ENCODE measurements at regions not wholly inside any gene's neighbourhood (a gene's known extent, or its start where the extent isn't known, plus 50 kb on each side); places are given as distances from the start of the nearest gene placed in this dataset.

- H3K9me3 ChIP-seq: no peaks in the 10 kb centered on the region
- H3K4me1 ChIP-seq (ENCODE audit: control insufficient read depth in 1 of 2, insufficient read depth in 1 of 2, low read depth in 1 of 2, low read length in 1 of 2): no peaks in the 10 kb centered on the region
- H3K27ac ChIP-seq: no peak overlapping the region
- H3K36me3 ChIP-seq: no peaks in the 10 kb centered on the region
- no peaks in the 10 kb centered on the region for H3K27me3 ChIP-seq
- no peak overlapping the region for H3K4me3 ChIP-seq (ENCODE audit: low read depth in 1 of 2, low read length in 1 of 2)
- TF ChIP-seq CTCF (IDR thresholded peaks at IDR 0.05): no peak
Measured at GRCh38 chr13:74299721-74300120, 165.5 kb upstream of the KLF12 start.

- Histone ChIP-seq H3K4me3 (ENCODE audit: low read depth in 1 of 2, low read length in 1 of 2) (no peak overlapping the region), H3K9me3 (no peaks in the 10 kb centered on the region), H3K27me3 (no peaks in the 10 kb centered on the region), H3K27ac (no peak overlapping the region), H3K36me3 (no peaks in the 10 kb centered on the region), H3K4me1 (ENCODE audit: control insufficient read depth in 1 of 2, insufficient read depth in 1 of 2, low read depth in 1 of 2, low read length in 1 of 2) (no peaks in the 10 kb centered on the region)
- no peak for TF ChIP-seq CTCF (IDR thresholded peaks at IDR 0.05)
Measured at GRCh38 chr13:74298923-74299322, 164.7 kb upstream of the KLF12 start.

GRCh38 chr13:74289861-74290773, 155.9 kb upstream of the KLF12 start:
- no peaks in the 10 kb centered on the region for H3K9me3 ChIP-seq
- H3K36me3 ChIP-seq: no peaks in the 10 kb centered on the region
- TF ChIP-seq CTCF (IDR thresholded peaks at IDR 0.05): no peak
- peaks cover 45% of the 10 kb centered on the region for H3K27me3 ChIP-seq
- H3K4me3 ChIP-seq (ENCODE audit: low read depth in 1 of 2, low read length in 1 of 2): no peak overlapping the region
- no peak overlapping the region for H3K27ac ChIP-seq
- no peaks in the 10 kb centered on the region for H3K4me1 ChIP-seq (ENCODE audit: control insufficient read depth in 1 of 2, insufficient read depth in 1 of 2, low read depth in 1 of 2, low read length in 1 of 2)

- no peak for TF ChIP-seq CTCF (IDR thresholded peaks at IDR 0.05)
- no peaks in the 10 kb centered on the region for H3K9me3 ChIP-seq
- H3K27me3 ChIP-seq: peaks cover 45% of the 10 kb centered on the region
- H3K4me3 ChIP-seq (ENCODE audit: low read depth in 1 of 2, low read length in 1 of 2): no peak overlapping the region
- H3K36me3 ChIP-seq: no peaks in the 10 kb centered on the region
- H3K27ac ChIP-seq: no peak overlapping the region
- H3K4me1 ChIP-seq (ENCODE audit: control insufficient read depth in 1 of 2, insufficient read depth in 1 of 2, low read depth in 1 of 2, low read length in 1 of 2): no peaks in the 10 kb centered on the region
Measured at GRCh38 chr13:74289107-74289506, 154.9 kb upstream of the KLF12 start.

GRCh38 chr13:74288361-74288911, 154.2 kb upstream of the KLF12 start:
- Histone ChIP-seq H3K4me1 (ENCODE audit: control insufficient read depth in 1 of 2, insufficient read depth in 1 of 2, low read depth in 1 of 2, low read length in 1 of 2) (no peaks in the 10 kb centered on the region), H3K4me3 (ENCODE audit: low read depth in 1 of 2, low read length in 1 of 2) (no peak overlapping the region), H3K9me3 (no peaks in the 10 kb centered on the region), H3K27ac (no peak overlapping the region), H3K36me3 (no peaks in the 10 kb centered on the region), H3K27me3 (peaks cover 45% of the 10 kb centered on the region)
- TF ChIP-seq CTCF (IDR thresholded peaks at IDR 0.05): no peak
